Urinary bladder (tissue), 3 donors: ENCODE measurements at regions not wholly inside any gene's neighbourhood (a gene's known extent, or its start where the extent isn't known, plus 50 kb on each side); places are given as distances from the start of the nearest gene placed in this dataset.
A peak's percentile ranks its signal among the peaks of the same experiment; 100 is the strongest.

ENCODE experiments used
- DNase-seq: peaks from one replicate; pipeline ENCODE4 v3.0.0-alpha.2; 2015; ENCODE audit errors: extremely low spot score
- H3K27ac ChIP-seq: one replicate; pipeline ENCODE4 v1.5.1; 2013; ENCODE audit warnings: low read depth, mild to moderate bottlenecking, moderate library complexity
- H3K36me3 ChIP-seq: one replicate; pipeline ENCODE4 v1.6.1; 2013; ENCODE audit warnings: mild to moderate bottlenecking, moderate library complexity; ENCODE audit not compliant: insufficient read depth
- H3K4me1 ChIP-seq: one replicate; pipeline ENCODE4 v1.6.1; 2013; ENCODE audit warnings: mild to moderate bottlenecking, moderate library complexity; ENCODE audit not compliant: insufficient read depth
- H3K4me3 ChIP-seq: one replicate; pipeline ENCODE4 v1.5.1; 2013; ENCODE audit warnings: low read depth, low read length
- WGBS: extraction: QIAGEN DNeasy Blood & Tissue Kit; methylation state at CpG from one replicate; pipeline ENCODE4 v1.1.7; 2013; 5-methylcytosine and 5-hydroxymethylcytosine counted together
- donor health status: healthy with polysubstance abuse.
- donor health status: healthy.

- Histone ChIP-seq H3K27ac (peak overlapping the region; percentile 75), H3K36me3 (no peaks in the 10 kb centered on the region), H3K4me3 (peak overlapping the region; percentile 55), H3K4me1 (no peaks in the 10 kb centered on the region)
- under 1% methylated on average over 57 of the region's 57 CpGs for WGBS
- DNase-seq, result peak; percentile 57
Measured at GRCh38 chr9:6703898-6704639, 53.7 kb upstream of the KDM4C start.

- Histone ChIP-seq H3K27ac (no peak overlapping the region), H3K4me3 (no peak overlapping the region), H3K4me1 (no peaks in the 10 kb centered on the region), H3K36me3 (no peaks in the 10 kb centered on the region)
- 89% methylated on average over 7 of the region's 7 CpGs for WGBS
- no peak for DNase-seq
Measured at GRCh38 chr9:6702707-6703106, 55.1 kb upstream of the KDM4C start.

GRCh38 chr9:6696178-6696577 lies 50.6 kb upstream of the GLDC start:
- no peaks in the 10 kb centered on the region for H3K4me1 ChIP-seq
- 58% methylated on average over 9 of the region's 9 CpGs for WGBS
- no peak overlapping the region for H3K4me3 ChIP-seq
- no peaks in the 10 kb centered on the region for H3K36me3 ChIP-seq
- no peak overlapping the region for H3K27ac ChIP-seq
- no peak for DNase-seq

DNA sequence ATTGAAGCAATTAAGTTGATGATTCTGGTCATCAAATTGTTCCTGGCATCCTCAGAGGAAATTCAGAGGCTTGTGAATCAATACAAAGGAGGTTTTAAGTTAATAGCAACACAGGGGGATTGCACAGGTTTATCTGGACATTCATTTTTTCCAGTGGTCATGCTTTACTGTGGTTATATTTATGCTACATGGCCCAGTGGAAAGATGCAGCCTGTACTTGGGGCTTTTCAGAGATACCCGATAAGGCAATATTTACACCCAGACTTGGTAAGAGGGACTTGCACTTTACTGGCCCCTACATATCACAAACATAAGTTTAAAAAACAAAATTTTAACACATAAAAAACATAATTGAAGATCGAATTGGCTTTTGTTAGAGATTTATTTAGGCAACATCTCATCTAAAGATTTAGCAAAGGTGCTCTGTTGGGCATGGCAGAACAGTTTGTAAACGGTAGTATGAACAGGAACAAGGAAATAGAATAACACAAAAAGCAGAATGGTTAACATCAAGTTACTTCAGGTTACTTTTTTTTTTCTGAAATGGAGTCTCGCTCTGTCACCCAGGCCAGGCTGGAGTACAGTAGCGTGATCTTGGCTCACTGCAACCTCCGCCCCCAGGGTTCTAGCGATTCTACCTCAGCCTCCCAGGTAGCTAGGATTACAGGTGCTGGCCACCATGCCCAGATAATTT lies 49.7 kb upstream of the GLDC start:
- H3K4me1 ChIP-seq, result no peaks in the 10 kb centered on the region
- WGBS, result 88% methylated on average over 7 of the region's 7 CpGs
- no peak overlapping the region for H3K27ac ChIP-seq
- H3K36me3 ChIP-seq, result no peaks in the 10 kb centered on the region
- H3K4me3 ChIP-seq, result no peak overlapping the region
- no peak for DNase-seq
